Lung (tissue), 12 donors: ENCODE measurements at regions not wholly inside any gene's neighbourhood (a gene's known extent, or its start where the extent isn't known, plus 50 kb on each side); places are given as distances from the start of the nearest gene placed in this dataset. TPM values are rescaled to one million over a fixed set of nuclear protein-coding genes. Genes with fewer than 3 reads are reported as not detected.

Experiments used
- ATAC-seq: fragments of 200-7000 bp; cut with Tn5 transposase; one replicate; pipeline ENCODE4 v1.9.1; 2020; ENCODE audit warnings: moderate number of reproducible peaks; ENCODE audit not compliant: insufficient read depth, low FRiP score
- DNase-seq, 3 donors: peaks; one replicate each; pipeline ENCODE4 v3.0.0-alpha.2; 2013 to 2017
- H3K27ac ChIP-seq, 2 donors: one replicate each; pipeline ENCODE4 v1.5.1; 2013; ENCODE audit warnings: mild to moderate bottlenecking in 2 of 2, moderate library complexity in 2 of 2, control low read depth in 1 of 2, inconsistent platforms in 1 of 2, low read depth in 1 of 2, low read length in 1 of 2
- H3K27me3 ChIP-seq, 3 donors: one replicate each; pipeline ENCODE4 v1.5.1; 2013; ENCODE audit warnings: low read length in 2 of 3; ENCODE audit not compliant: control insufficient read depth in 3 of 3, insufficient read depth in 3 of 3
- H3K36me3 ChIP-seq, 4 donors: one replicate each; pipeline ENCODE4 v1.5.1; 2013; ENCODE audit warnings: low read length in 4 of 4, mild to moderate bottlenecking in 1 of 4, moderate library complexity in 1 of 4; ENCODE audit not compliant: control insufficient read depth in 4 of 4, insufficient read depth in 4 of 4
- H3K4me1 ChIP-seq, 5 donors: one replicate each; pipeline ENCODE4 v1.5.1; 2013; ENCODE audit warnings: low read length in 5 of 5, mild to moderate bottlenecking in 2 of 5, moderate library complexity in 1 of 5; ENCODE audit not compliant: control insufficient read depth in 5 of 5, insufficient read depth in 5 of 5
- H3K4me3 ChIP-seq: one replicate; pipeline ENCODE4 v1.5.1; 2013; ENCODE audit warnings: mild to moderate bottlenecking, control low read depth, moderate library complexity
- H3K9ac ChIP-seq, 2 donors: one replicate each; pipeline ENCODE4 v1.5.1; 2013; ENCODE audit warnings: low read length in 2 of 2, control low read depth in 1 of 2; ENCODE audit not compliant: insufficient read depth in 1 of 2
- H3K9me3 ChIP-seq, 4 donors: one replicate each; pipeline ENCODE4 v1.5.1; 2013; ENCODE audit warnings: low read length in 3 of 4, mild to moderate bottlenecking in 1 of 4, moderate library complexity in 1 of 4; ENCODE audit not compliant: control insufficient read depth in 4 of 4, insufficient read depth in 3 of 4
- CTCF ChIP-seq: IDR thresholded peaks from 2 replicates; pipeline ENCODE4 v1.5.1; 2012; ENCODE audit warnings: mild to moderate bottlenecking; ENCODE audit errors: control extremely low read depth, extremely low read depth
- whole genome bisulfite sequencing, 2 donors: extraction: QIAGEN DNeasy Blood & Tissue Kit; methylation state at CpG; one replicate each; pipeline ENCODE4 v1.1.7; 2013; 5-methylcytosine and 5-hydroxymethylcytosine counted together
- small RNA-seq: library from RNA; depleted of rRNA; stranded (forward); fragments of <200 nt; gene quantifications from one replicate; pipeline ENCODE3, GENCODE V24; 2014; ENCODE audit warnings: low replicate concordance
- donor health status: control.
- donor health status: control.
- donor health status: Bipolar disorder and iron deficiency.
- donor health status: healthy.
- donor health status: DM: yes; HTN: yes; CAD: no.

GRCh38 chr4:107098401-107098800, 62.3 kb upstream of the DKK2 start:
- H3K27me3 ChIP-seq = no peaks in the 10 kb centered on the region
- H3K4me1 ChIP-seq = no peaks in the 10 kb centered on the region
- no peak for ATAC-seq
- WGBS, 2 donors = 80 to 88% methylated on average over 2 of the region's 2 CpGs
- H3K36me3 ChIP-seq = no peaks in the 10 kb centered on the region
- DNase-seq = no peak
- H3K9me3 ChIP-seq = no peaks in the 10 kb centered on the region
- no peak for TF ChIP-seq CTCF
- no peak overlapping the region for H3K4me3 ChIP-seq
- no peak overlapping the region for H3K27ac ChIP-seq
- no peak overlapping the region for H3K9ac ChIP-seq

GRCh38 chr4:107094976-107095375, 58.9 kb upstream of the DKK2 start:
- no peak for TF ChIP-seq CTCF
- ATAC-seq (no peak), DNase-seq (peak in 1 of 3 donors; percentile 15)
- no peak overlapping the region for H3K9ac ChIP-seq
- H3K27me3 ChIP-seq = no peaks in the 10 kb centered on the region
- H3K9me3 ChIP-seq = peaks cover 0 to 3% (median 0%) of the 10 kb centered on the region in 4 donors
- no peaks in the 10 kb centered on the region for H3K36me3 ChIP-seq
- H3K4me3 ChIP-seq = no peak overlapping the region
- WGBS, 2 donors = 78 to 80% methylated on average over 3 of the region's 3 CpGs
- no peak overlapping the region for H3K27ac ChIP-seq
- no peaks in the 10 kb centered on the region for H3K4me1 ChIP-seq

GRCh38 chr4:107094332-107094731, 58.2 kb upstream of the DKK2 start:
- DNase-seq (peak in 1 of 3 donors; percentile 6), ATAC-seq (no peak)
- H3K9ac ChIP-seq = no peak overlapping the region
- H3K4me3 ChIP-seq = no peak overlapping the region
- no peaks in the 10 kb centered on the region for H3K27me3 ChIP-seq
- H3K27ac ChIP-seq = no peak overlapping the region
- no peaks in the 10 kb centered on the region for H3K36me3 ChIP-seq
- peaks cover 0 to 3% (median 0%) of the 10 kb centered on the region in 4 donors for H3K9me3 ChIP-seq
- 94 to 95% methylated on average over 2 of the region's 2 CpGs for WGBS, 2 donors
- H3K4me1 ChIP-seq = no peaks in the 10 kb centered on the region
- no peak for TF ChIP-seq CTCF

Small RNA genes in the stretch of these regions (small RNA-seq; reads per million reads assigned to genes)
- not detected for gene RNU6-551P
